GM19395 (cell line): ENCODE measurements at regions not wholly inside any gene's neighbourhood (a gene's known extent, or its start where the extent isn't known, plus 50 kb on each side); places are given as distances from the start of the nearest gene placed in this dataset.

Experiments used
- ATAC-seq: cut with Tn5 transposase; IDR thresholded peaks from one replicate; pipeline ENCODE4 v1.9.1; 2021; ENCODE audit warnings: mild to moderate bottlenecking, moderate library complexity; ENCODE audit not compliant: unreplicated experiment

GRCh38 chr10:84993251-84994035, 665.1 kb downstream of the CCSER2 start:
- no peak for ATAC-seq

DNA sequence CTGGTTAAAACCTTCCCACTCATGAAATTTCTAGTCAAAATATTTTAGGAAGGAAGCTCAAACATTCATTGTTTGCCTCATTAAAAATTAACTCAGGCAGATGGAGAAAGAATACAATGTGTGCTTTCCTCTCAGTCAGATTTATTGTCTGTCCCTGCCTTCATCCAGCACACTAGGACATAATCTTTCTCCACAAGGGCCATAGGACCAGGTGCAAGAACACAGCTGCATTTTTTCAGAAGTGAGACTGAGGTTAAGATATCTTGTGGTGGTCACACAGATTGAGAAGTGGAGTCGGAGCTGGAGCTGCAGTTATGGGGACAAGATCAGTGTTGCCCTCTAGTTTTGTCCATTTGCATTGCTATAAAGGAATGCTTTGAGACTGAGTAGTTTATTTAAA, 666.3 kb downstream of the CCSER2 start:
- no peak for ATAC-seq

DNA sequence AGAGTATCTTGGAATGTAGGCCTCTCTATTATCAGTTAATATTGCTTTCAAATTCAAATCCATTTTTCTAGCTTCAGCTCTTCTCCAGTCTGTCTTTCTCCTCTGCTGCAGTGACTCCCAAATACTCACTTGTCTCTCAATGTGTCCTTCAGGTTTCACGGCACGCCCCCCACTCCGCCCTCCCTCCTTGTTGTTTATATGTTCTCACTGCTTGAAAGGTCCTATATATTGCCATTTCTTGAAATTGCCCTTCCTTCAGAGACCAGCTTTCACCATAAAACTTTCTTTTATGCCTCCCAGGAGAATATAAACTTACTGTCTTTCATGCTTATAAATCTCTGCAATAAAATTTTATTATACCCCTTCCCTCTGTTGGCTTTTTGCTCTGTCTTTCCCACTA, 668.2 kb downstream of the CCSER2 start:
- ATAC-seq = no peak

DNA sequence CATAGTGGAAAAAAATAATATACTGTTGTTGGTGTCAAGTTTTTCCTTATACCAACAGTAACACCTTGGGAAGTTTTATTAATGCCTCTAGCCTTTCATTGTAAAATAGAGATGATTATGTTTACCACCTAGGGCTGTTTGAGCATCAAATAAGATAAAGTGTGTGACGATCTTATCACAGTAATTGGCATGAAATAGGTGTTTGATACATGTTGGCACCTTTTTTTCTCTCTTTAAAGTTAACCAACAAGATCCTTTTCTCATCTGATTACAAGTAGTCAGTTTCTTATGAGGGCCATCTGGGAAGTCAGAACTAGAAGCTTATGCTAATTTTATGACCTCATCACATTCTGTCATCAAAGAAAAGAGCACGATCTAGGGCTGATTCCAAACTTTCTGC, 669.5 kb downstream of the CCSER2 start:
- ATAC-seq = no peak

DNA sequence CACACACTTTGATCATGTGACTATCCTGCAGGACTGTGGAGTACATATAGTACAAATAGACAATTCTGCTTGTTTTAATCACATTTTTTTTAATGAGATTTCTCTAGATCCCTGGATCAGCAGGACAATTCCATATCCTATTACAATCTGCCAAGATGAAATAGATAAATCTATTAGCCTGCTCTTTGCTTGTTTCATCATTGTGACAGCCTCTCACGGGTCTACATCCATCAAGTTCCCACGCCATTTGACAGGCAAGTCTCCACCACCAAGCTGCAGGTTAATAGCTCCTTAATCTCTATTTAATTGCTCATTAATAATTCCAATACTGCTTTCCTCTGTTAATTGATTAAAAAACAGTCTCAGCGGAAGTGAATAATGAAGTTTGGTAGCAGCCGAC, 671.5 kb downstream of the CCSER2 start:
- ATAC-seq = no peak

- ATAC-seq = no peak
These were observed 674.7 kb downstream of the CCSER2 start for GRCh38 chr10:85003083-85003482.

GRCh38 chr10:85008488-85009184, 680.2 kb downstream of the CCSER2 start:
- ATAC-seq = no peak

GRCh38 chr10:85012305-85012704, 683.9 kb downstream of the CCSER2 start:
- no peak for ATAC-seq

DNA sequence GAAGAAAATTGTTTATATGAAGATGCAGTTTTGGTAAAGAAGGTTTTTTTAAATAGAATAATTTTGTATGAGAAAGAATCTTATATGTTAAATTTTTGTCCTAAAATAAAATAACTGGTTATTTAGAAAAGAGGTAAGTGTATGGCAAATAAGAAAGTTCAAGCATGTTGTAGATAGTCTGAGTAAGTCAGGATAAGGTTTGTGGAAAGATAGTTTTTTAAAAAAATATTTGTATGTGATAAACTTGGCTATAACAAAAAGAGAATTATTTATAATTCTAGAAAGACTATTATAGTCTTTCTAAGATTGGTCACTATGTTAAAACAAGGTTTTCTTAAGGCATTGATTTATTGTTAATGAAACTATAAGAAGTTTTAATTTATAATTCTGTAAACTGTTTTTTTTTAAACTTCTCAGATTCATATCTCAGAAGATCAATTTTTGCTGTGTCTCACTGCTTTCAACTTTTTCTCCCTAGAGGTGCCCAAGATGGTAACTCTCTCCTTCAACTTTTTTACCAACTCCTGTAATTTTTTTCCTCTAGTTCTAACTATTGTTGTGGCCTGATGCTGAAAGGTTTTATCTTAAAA, 698.6 kb downstream of the CCSER2 start:
- ATAC-seq = no peak

- no peak for ATAC-seq
These were observed 704.6 kb downstream of the CCSER2 start for GRCh38 chr10:85032981-85033380.

- ATAC-seq = no peak
These were observed 708.3 kb downstream of the CCSER2 start for GRCh38 chr10:85036661-85037060.

- no peak for ATAC-seq
These were observed 710.9 kb downstream of the CCSER2 start for GRCh38 chr10:85039311-85039710.

DNA sequence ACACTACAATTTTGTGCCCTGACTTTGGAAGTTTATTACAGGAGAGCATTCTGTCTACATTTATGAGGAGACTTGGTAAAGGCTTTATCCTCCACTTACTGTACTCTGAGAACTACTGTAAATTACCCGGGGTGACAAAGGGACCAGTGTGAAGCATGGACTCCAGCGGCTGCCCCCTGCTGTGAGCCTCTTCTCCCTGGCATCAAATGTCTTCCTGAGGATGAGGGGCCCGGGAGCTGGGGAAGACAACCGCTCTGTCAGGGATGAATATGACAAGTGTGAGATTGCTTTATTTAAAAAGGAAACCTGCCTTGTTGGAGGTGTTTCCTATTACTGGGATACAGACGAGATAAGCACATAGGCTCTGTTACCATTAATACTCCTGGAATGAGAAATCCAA, 714.8 kb downstream of the CCSER2 start:
- ATAC-seq = no peak

GRCh38 chr10:85045046-85045445, 716.7 kb downstream of the CCSER2 start:
- ATAC-seq = no peak

GRCh38 chr10:85047170-85047834, 718.9 kb downstream of the CCSER2 start:
- no peak for ATAC-seq

- ATAC-seq = no peak
These were observed 719.6 kb downstream of the CCSER2 start for GRCh38 chr10:85047979-85048378.

DNA sequence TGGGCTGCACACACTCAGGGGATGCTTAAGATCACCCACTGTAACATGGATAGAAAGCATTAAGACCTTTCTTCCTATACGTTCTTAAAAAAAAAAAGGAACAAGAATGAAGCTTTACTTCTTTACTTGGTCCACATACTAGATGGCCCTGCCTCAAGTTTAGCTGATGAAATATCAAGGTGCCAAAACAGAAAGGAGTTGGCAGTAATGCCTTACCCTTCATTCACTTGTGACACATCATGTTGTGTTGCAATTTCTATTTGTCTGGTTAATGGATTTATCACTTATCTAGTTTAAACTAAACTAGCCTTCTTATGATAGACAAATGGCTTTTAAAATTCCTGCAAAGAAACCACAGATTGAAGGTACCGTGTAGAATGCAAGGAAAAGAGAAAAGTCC, 720.3 kb downstream of the CCSER2 start:
- ATAC-seq = no peak

- no peak for ATAC-seq
These were observed 732.6 kb downstream of the CCSER2 start for GRCh38 chr10:85060944-85061343.

GRCh38 chr10:85061401-85061800, 733.0 kb downstream of the CCSER2 start:
- no peak for ATAC-seq

DNA sequence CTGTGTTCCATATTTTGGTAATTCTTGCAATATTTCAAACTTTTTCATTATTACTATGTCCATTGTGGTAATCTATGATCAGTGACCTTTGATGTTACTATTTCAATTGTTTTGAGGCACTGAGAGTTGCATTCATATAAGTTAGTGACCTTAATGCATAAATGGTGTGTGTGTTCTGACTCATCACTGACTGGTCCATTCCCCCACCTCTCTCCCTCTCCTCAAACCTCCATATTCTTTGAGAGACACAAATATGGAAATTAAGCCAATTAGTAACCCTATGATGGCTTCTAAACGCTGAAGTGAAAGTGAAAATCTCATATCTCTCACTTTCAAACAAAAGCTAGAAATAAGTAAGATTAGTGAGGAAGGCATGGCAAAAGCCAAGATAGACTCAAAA, 739.6 kb downstream of the CCSER2 start:
- no peak for ATAC-seq

DNA sequence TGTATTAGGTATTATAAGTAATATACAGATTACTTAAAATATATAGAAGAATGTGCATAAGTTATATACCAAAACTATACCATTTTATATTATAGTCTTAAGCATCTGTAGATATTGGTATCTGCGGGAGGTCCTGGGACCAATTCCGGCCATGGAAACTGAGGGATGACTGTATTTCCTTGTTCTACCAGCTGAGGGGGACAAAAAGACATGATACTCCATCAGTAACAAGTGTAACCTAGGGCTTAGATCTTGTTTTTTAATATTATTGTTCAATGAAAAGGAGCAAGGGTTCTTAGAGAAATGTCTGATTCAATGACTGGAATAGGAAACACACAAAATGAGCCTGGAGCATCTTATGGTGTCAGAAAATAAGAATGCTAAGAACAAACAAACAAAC, 752.5 kb downstream of the CCSER2 start:
- no peak for ATAC-seq
